Occipital lobe (tissue), 1 donor: ENCODE measurements at regions not wholly inside any gene's neighbourhood (a gene's known extent, or its start where the extent isn't known, plus 50 kb on each side); places are given as distances from the start of the nearest gene placed in this dataset. TPM values are rescaled to one million over a fixed set of nuclear protein-coding genes. Genes with fewer than 3 reads are reported as not detected.

Experiments
- small RNA-seq: library from RNA; depleted of rRNA; stranded (forward); fragments of <200 nt; gene quantifications from one replicate; pipeline ENCODE3, GENCODE V24; 2014

Small RNAs in the stretch of these regions (small RNA-seq; reads per million reads assigned to genes)
- not detected for gene AC034244.1
